Esophagus muscularis mucosa (tissue), 4 donors: ENCODE measurements at regions not wholly inside any gene's neighbourhood (a gene's known extent, or its start where the extent isn't known, plus 50 kb on each side); places are given as distances from the start of the nearest gene placed in this dataset.

Experiments
- EP300 ChIP-seq: sonication (generic); formaldehyde crosslinking; IDR thresholded peaks from one replicate; pipeline ENCODE4 v1.6.1; 2017; ENCODE audit warnings: antibody characterized with exemption
- POLR2A ChIP-seq: fragments of 450-650 bp; IDR thresholded peaks from one replicate; pipeline ENCODE4 v1.6.1; 2017; ENCODE audit warnings: antibody characterized with exemption, moderate library complexity, mild to moderate bottlenecking, low read depth
- POLR2AphosphoS5 ChIP-seq, 2 donors: sonication (generic); formaldehyde crosslinking; IDR thresholded peaks; one replicate each; pipeline ENCODE4 v1.6.1; 2017; ENCODE audit warnings: antibody characterized with exemption in 2 of 2
- TF ChIP-seq, protein P1 (sequence below), 3 experiments: fragments of 200-600 bp in 2 of 3; fragments of 450-650 bp in 1 of 3; sonication (generic) in 2 of 3; IDR thresholded peaks; one replicate each; pipeline ENCODE4 v1.5.1; 2017 to 2019; ENCODE audit warnings: antibody characterized with exemption in 3 of 3, mild to moderate bottlenecking in 2 of 3, moderate library complexity in 1 of 3

DNA sequence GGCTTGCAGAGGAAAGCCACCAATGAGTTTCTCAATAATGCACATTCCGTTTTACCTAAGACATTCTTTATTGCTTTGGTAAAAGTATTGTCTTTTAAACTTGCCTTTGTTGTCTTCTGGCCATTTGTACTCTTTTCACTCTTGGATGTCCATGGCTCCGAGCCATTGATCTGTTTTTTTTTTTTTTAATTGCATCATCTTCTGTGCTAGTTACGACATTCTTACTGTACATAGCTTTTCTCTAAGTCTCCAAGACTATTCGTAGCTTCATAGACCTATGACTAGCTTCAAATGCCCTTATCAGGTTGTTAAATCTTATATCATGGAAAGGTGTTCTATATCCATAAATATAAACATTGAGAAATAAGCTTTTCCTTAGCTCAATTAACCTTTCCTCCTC, 1522.6 kb downstream of the FAM181B start:
- TF ChIP-seq, protein P1, sequence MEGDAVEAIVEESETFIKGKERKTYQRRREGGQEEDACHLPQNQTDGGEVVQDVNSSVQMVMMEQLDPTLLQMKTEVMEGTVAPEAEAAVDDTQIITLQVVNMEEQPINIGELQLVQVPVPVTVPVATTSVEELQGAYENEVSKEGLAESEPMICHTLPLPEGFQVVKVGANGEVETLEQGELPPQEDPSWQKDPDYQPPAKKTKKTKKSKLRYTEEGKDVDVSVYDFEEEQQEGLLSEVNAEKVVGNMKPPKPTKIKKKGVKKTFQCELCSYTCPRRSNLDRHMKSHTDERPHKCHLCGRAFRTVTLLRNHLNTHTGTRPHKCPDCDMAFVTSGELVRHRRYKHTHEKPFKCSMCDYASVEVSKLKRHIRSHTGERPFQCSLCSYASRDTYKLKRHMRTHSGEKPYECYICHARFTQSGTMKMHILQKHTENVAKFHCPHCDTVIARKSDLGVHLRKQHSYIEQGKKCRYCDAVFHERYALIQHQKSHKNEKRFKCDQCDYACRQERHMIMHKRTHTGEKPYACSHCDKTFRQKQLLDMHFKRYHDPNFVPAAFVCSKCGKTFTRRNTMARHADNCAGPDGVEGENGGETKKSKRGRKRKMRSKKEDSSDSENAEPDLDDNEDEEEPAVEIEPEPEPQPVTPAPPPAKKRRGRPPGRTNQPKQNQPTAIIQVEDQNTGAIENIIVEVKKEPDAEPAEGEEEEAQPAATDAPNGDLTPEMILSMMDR (IDR thresholded peaks at IDR 0.05) = no peak
- no peak for TF ChIP-seq POLR2A
- no peak for TF ChIP-seq EP300
- TF ChIP-seq POLR2AphosphoS5 (IDR thresholded peaks at IDR 0.05) = no peak
